K562 (cell line): ENCODE measurements at regions not wholly inside any gene's neighbourhood (a gene's known extent, or its start where the extent isn't known, plus 50 kb on each side); places are given as distances from the start of the nearest gene placed in this dataset. TPM values are rescaled to one million over a fixed set of nuclear protein-coding genes. Genes with fewer than 3 reads are reported as not detected.
"Not testable (repeated sequence)": the region's sequence is repeated elsewhere in the genome, so short reads cannot be mapped to it uniquely, and the experiment has no call there.

Experiments used
- ATAC-seq: fragments of 200-7000 bp; cut with Tn5 transposase; 3 replicates; pipeline ENCODE4 v1.9.1; 2020; ENCODE audit warnings: moderate library complexity
- BruUV-seq: library from RNA; stranded (reverse); fragments of 400-500 nt; replicated peaks from 2 replicates; lab custom pipeline; 2021; lab: Mats Ljungman, UMichigan
- CTCF ChIA-PET: fragments of 300-600 bp; formaldehyde crosslinking; extraction: SDS; loops from one replicate; lab custom pipeline; 2021; ENCODE audit warnings: low intra/inter-chr PET ratio; lab: Yijun Ruan, JAX
- POLR2A ChIA-PET: fragments of 300-600, 350-650 bp; sonication (Branson Sonifier 250); formaldehyde crosslinking; extraction: SDS; loops from one replicate; lab custom pipeline; 2021; ENCODE audit warnings: antibody characterized with exemption, inconsistent platforms; lab: Yijun Ruan, JAX
- DNase-seq, 4 experiments: peaks; one replicate each; pipeline versions ENCODE4 v3.0.0 to v3.0.0-alpha.2; 2011 to 2018; ENCODE audit warnings: low spot score in 3 of 4, mixed read lengths in 3 of 4; ENCODE audit errors: extremely low read depth in 1 of 4
- FAIRE-seq: peaks from 2 replicates; lab custom pipeline; 2011; peaks lifted over from hg19 to GRCh38; lab: Jason Lieb, UNC
- H2AFZ ChIP-seq: 2 replicates; pipeline ENCODE4 v1.6.0; 2011; ENCODE audit warnings: low read depth, low read length, control low read depth, inconsistent platforms
- H3K27ac ChIP-seq: fragments of 200-600 bp; 3 replicates; pipeline ENCODE4 v1.8.0; 2011; ENCODE audit warnings: low read depth, mild to moderate bottlenecking, control low read depth, inconsistent platforms, low read length, moderate library complexity, mixed read lengths; ENCODE audit errors: extremely low read depth
- H3K27me3 ChIP-seq, 2 experiments: fragments of 300-600 bp in 1 of 2; 2 replicates in 1 of 2; 3 replicates in 1 of 2; pipeline versions ENCODE4 v1.6.0 to v1.8.0; 2011; ENCODE audit warnings: inconsistent platforms in 2 of 2, low read length in 2 of 2, mild to moderate bottlenecking in 1 of 2, mixed read lengths in 1 of 2, moderate library complexity in 1 of 2; ENCODE audit not compliant: control insufficient read depth in 2 of 2, insufficient read depth in 2 of 2
- H3K36me3 ChIP-seq: fragments of 300-600 bp; 3 replicates; pipeline ENCODE4 v1.8.0; 2011; ENCODE audit warnings: mild to moderate bottlenecking, low read length, inconsistent platforms; ENCODE audit not compliant: control insufficient read depth, insufficient read depth
- H3K4me1 ChIP-seq, 2 experiments: fragments of 200-600 bp in 1 of 2; replicated peaks in 1 of 2; 2 replicates in 1 of 2; 3 replicates in 1 of 2; pipeline versions ENCODE4 v1.5.1 to v1.8.0; 2011; ENCODE audit warnings: inconsistent platforms in 2 of 2, low read length in 2 of 2, mild to moderate bottlenecking in 1 of 2, mixed read lengths in 1 of 2, moderate library complexity in 1 of 2; ENCODE audit not compliant: control insufficient read depth in 2 of 2, insufficient read depth in 2 of 2
- H3K4me2 ChIP-seq: 2 replicates; pipeline ENCODE4 v1.6.1; 2011; ENCODE audit warnings: low read length, control low read depth, inconsistent platforms, mixed read lengths; ENCODE audit not compliant: insufficient read depth
- H3K4me3 ChIP-seq: fragments of 200-600 bp; sonication (generic), shearing (Covaris generic); 2 replicates; pipeline ENCODE4 v1.5.1; 2016; ENCODE audit warnings: control low read depth, inconsistent platforms
- H3K79me2 ChIP-seq: fragments of 200-600 bp; 3 replicates; pipeline ENCODE4 v1.8.0; 2011; ENCODE audit warnings: low read length, inconsistent platforms; ENCODE audit not compliant: control insufficient read depth, insufficient read depth
- H3K9ac ChIP-seq, 2 experiments: 2 replicates each; pipeline versions ENCODE4 v1.6.0 to v1.6.1; 2011; ENCODE audit warnings: low read depth in 2 of 2, low read length in 2 of 2, control low read depth in 1 of 2, inconsistent platforms in 1 of 2, mild to moderate bottlenecking in 1 of 2, mixed read lengths in 1 of 2; ENCODE audit not compliant: insufficient read depth in 1 of 2
- H3K9me1 ChIP-seq: one replicate; pipeline ENCODE4 v1.6.0; 2011; ENCODE audit warnings: inconsistent platforms, mild to moderate bottlenecking, low read length, moderate library complexity; ENCODE audit not compliant: control insufficient read depth, insufficient read depth
- H3K9me3 ChIP-seq: replicated peaks from 2 replicates; pipeline ENCODE4 v1.5.1; 2011; ENCODE audit warnings: low read depth, low read length, inconsistent platforms; ENCODE audit not compliant: control insufficient read depth, insufficient read depth
- H4K20me1 ChIP-seq: replicated peaks from 2 replicates; pipeline ENCODE4 v1.6.1; 2011; ENCODE audit warnings: low read length, inconsistent platforms, mixed read lengths; ENCODE audit not compliant: control insufficient read depth, insufficient read depth
- NRF1 ChIP-seq, 2 experiments: fragments of 450-650 bp; IDR thresholded peaks in 1 of 2; conservative IDR thresholded peaks in 1 of 2; 2 replicates each; pipeline ENCODE4 v1.6.1; 2014; ENCODE audit warnings: mild to moderate bottlenecking in 2 of 2
- WGBS: fragments of 100-300 bp; shearing (Covaris generic); methylation state at CpG from one replicate; pipeline ENCODE4 v1.1.6; 2016; ENCODE audit warnings: low coverage, mixed read lengths; ENCODE audit not compliant: insufficient coverage; ENCODE audit errors: missing lambda C conversion rate; 5-methylcytosine and 5-hydroxymethylcytosine counted together
- in situ Hi-C: fragments of 300-500 bp; cut with MboI; formaldehyde crosslinking; loops from 4 replicates; pipeline ENCODE4 v1.15.0; 2018; ENCODE audit warnings: inconsistent platforms, mixed read lengths
- intact Hi-C: fragments of 100-400 bp; cut with micrococcal nuclease; formaldehyde crosslinking; loops from 2 replicates; pipeline ENCODE4 v1.14.2; 2022
- small RNA-seq: library from RNA; depleted of rRNA; stranded (forward); fragments of <200 nt; gene quantifications from one replicate; pipeline ENCODE3, GENCODE V24; 2014
- TF ChIP-seq, protein P1 (sequence below): sonication (generic); IDR thresholded peaks from 2 replicates; pipeline ENCODE4 v1.6.1; 2016

DNA sequence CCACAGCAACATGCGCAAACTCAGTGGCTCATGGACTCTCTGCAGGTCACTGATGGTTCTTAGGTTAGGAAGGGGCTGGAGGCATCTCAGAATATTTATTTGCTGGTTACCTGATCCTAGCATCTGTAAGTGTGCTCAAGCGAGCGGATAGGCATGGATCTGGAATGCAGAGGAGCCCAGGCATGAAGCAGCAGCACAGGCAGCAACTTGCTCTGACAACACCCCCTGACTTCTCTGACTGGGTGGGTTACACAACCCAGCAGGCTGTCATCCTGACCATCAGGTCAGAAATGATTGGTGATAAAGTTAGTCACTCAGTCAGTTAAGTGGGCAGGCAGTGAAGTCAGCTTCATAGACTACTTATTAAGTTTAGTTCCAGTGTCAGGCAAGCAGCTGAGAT lies 50.4 kb upstream of the CTSV start:
- H3K9me1 ChIP-seq, CTCF ChIA-PET, H3K27me3 ChIP-seq, H3K79me2 ChIP-seq, intact Hi-C loops, FAIRE-seq, ATAC-seq, H3K4me3 ChIP-seq, H3K4me1 ChIP-seq, H3K9ac ChIP-seq, H2AFZ ChIP-seq, in situ Hi-C loops, H4K20me1 ChIP-seq, POLR2A ChIA-PET, H3K36me3 ChIP-seq, BruUV-seq, DNase-seq, H3K4me2 ChIP-seq, H3K9me3 ChIP-seq, H3K27ac ChIP-seq: not testable (repeated sequence)
- WGBS: 17% methylated on average over 3 of the region's 3 CpGs
- TF ChIP-seq, protein P1, sequence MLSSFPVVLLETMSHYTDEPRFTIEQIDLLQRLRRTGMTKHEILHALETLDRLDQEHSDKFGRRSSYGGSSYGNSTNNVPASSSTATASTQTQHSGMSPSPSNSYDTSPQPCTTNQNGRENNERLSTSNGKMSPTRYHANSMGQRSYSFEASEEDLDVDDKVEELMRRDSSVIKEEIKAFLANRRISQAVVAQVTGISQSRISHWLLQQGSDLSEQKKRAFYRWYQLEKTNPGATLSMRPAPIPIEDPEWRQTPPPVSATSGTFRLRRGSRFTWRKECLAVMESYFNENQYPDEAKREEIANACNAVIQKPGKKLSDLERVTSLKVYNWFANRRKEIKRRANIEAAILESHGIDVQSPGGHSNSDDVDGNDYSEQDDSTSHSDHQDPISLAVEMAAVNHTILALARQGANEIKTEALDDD: peak; percentile 70
- TF ChIP-seq NRF1 (conservative IDR thresholded peaks at IDR 0.05 in 1 of 2, IDR thresholded peaks at IDR 0.05 in 1 of 2): 0 out of 4 replicates have a peak, but pooled peaks of 1 of the 2 experiments have one; percentile 14

Small RNA genes lying in the stretch of these regions (small RNA-seq; reads per million reads assigned to genes)
- gene RNU6-798P: not detected
